Stimulated activated CD8-positive, alpha-beta memory T cell treated with anti-CD3 and anti-CD28 coated beads, Interleukin-15, amount 100 ng/mL, for 48 hours (primary cell): ENCODE measurements at regions not wholly inside any gene's neighbourhood (a gene's known extent, or its start where the extent isn't known, plus 50 kb on each side); places are given as distances from the start of the nearest gene placed in this dataset.
"Not testable (repeated sequence)": the region's sequence is repeated elsewhere in the genome, so short reads cannot be mapped to it uniquely, and the experiment has no call there.

Source experiments
- DNase-seq, 2 donors: peaks; one replicate each; pipeline ENCODE4 v3.0.0-alpha.2; 2020; ENCODE audit warnings: low read depth in 2 of 2

- no peak for DNase-seq
These were observed 942.2 kb downstream of the CNTNAP5 start for GRCh38 chr2:124967325-124967724.

DNA sequence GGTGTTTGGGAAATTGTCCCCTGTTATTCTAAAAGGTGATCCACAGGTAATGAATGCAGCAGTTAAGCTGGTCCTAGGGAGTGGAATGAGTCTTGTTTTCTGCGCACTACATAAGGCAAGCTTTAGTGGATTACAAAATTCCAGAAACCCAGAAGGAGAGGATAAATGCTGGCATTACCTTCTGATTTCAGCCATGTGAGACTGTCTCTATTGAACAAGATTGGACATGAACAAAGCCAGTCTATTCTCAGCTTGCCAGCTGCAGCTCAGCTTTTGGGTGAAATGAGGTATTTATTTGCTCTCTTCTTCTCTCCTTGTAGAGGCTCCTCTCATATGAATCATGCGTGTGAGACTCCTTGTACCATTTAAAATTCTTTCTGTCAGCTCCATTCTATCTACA lies 944.9 kb downstream of the CNTNAP5 start:
- no peak for DNase-seq

DNA sequence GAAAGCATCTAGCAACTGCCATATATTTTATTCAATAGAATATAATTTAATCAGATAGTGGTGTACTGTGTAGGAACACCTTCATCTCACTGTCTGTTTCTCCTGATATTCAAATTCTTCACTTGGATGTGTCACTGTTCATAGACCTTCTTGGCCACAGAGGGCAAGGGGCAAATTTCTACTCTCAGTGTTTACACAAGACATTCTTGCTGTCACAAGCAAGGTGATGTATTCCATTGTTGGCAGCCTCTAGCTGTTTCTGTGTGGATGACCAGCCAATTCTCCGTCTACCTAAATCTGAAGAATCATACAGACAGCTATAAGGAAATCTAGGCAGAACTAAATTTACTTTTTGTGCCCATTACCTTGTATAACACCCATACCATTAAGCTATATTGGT lies 948.3 kb downstream of the CNTNAP5 start:
- DNase-seq: no peak

- DNase-seq: no peak
These were observed 950.1 kb downstream of the CNTNAP5 start for GRCh38 chr2:124975224-124975623.

- no peak for DNase-seq
These were observed 950.6 kb downstream of the CNTNAP5 start for GRCh38 chr2:124975648-124976047.

DNA sequence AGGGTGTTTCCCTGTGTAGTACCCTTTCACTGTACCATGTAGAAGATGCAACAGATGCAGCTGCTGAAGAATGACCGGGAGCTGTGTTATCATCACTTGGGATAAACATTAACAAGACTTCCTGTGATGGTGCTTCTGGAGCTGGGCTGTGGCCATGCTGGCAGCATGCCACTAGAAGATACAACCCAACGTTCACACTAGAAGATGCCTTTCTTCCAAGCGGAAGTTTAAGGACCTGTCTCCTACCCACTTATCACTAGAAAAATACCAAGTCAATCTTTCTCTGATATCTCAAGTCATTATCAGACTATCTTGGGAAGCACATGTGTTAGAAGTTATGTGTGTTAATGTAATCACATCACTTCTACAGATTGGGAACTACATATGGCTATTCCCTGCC lies 953.5 kb downstream of the CNTNAP5 start:
- no peak for DNase-seq

DNA sequence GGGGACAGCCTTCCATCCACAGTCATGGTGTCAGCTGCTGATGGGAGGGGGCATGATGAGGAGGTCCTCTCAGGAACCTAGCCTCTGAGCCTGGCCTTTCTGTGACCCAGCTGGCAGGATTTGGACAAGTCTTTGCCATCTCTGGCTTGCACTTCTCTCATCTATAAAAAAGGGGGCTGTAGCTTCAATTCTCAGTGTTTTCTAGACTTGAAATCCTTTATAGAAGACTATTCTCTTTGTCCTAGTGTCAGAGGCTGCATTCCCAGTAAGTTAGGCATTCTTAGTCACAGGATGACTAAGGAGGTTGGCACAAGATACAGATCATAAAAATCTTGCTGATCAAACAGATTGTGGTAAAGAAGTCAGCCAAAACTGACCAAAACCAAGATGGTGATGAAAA lies 958.5 kb downstream of the CNTNAP5 start:
- no peak for DNase-seq

DNA sequence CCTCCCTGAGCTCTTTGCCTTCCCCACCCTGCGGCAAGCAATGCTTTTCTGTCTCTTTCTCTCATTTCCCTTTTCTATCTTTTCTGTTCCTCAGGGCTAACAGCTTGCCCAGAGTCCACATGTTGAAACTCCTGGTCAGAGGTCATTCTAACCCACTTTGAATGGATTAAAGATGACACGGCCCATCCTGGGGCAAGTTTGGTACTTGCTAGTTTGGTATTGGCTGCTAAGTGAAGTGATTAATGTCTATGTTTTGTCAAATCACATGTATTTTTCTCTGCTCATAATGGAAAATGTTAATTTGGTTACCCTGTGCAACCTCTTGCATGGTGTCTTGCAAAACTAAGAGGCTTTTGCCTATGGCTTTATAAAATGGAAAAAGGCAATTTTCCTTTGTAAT lies 960.2 kb downstream of the CNTNAP5 start:
- DNase-seq: no peak

GRCh38 chr2:124986136-124986535 lies 961.0 kb downstream of the CNTNAP5 start:
- no peak for DNase-seq

- not testable (repeated sequence) for DNase-seq
These were observed 961.8 kb downstream of the CNTNAP5 start for GRCh38 chr2:124986870-124987269.

GRCh38 chr2:124987436-124987835 lies 962.3 kb downstream of the CNTNAP5 start:
- not testable (repeated sequence) for DNase-seq

GRCh38 chr2:124988111-124988510 lies 963.0 kb downstream of the CNTNAP5 start:
- DNase-seq: no peak

DNA sequence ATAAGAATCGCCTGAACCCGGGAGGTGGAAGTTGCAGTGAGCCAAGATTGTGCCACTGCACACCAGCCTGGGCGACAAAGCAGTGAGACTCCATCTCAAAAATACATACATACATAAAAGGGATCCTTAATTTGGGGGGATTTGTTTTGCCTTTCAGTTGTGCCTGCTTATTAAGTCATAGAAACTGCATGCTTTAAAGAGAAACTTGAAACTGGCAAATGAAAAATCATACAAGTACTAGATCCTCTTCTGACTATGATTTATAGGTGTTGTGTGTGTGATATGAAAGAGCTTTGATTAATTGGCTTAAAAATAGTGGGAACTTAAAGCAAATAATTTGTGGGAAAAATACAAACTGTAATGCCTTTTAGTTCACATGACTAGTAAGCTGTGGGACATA lies 963.7 kb downstream of the CNTNAP5 start:
- no peak for DNase-seq

- DNase-seq: no peak
These were observed 968.7 kb downstream of the CNTNAP5 start for GRCh38 chr2:124993809-124994208.

DNA sequence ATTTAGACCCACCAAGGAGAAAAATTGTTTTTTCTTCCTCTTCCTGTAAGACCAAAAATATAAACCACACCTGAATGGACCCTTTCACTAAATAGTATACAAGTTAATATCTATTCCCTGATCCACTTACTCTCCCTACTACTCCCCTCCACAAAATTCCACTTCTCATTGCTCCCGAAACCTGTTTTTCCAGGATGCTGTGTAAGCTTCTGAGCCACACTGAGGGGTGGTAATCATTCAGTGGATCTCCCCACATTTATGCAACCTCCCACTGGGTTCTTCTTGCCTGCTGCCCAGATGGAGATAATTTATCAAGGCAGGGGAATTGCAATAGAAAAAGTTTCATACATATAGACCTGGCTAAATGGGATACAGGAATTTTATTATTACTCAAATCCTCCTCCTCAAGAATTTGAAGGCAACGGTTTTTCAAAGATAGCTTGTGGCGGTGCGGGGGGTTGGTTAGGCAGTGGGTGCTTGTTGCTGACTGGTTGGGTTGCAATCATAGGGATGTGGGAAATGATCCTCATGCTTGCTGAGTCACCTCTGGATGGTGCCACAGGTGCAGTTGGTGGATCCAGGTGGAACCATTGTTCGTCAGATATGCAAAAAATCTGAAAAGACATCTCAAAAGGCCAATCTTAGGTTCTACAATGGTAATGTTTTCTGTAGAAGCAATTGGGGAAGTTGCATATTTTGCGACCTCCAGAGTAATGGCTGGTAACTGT lies 970.3 kb downstream of the CNTNAP5 start:
- no peak for DNase-seq

- no peak for DNase-seq
These were observed 971.3 kb downstream of the CNTNAP5 start for GRCh38 chr2:124996406-124996805.

DNA sequence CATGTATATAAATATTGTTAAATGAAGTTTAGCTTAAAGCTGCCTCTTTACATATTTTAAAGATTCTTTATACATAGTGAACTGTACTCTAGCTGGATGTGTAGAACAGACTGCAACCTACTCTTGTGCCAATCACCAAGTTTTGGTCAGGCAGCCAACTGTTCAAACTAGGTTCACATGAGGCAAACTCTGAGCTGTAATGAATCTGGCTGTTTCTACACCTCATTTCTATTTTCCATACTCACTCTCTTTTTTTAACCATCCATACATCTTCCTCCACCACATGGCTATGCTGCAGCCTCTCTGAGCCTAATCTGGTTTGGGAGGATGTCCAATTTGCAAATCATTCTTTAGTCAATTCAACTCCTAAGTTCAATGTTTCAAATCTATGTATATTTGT lies 974.8 kb downstream of the CNTNAP5 start:
- DNase-seq: no peak

GRCh38 chr2:125004106-125004800 lies 979.2 kb downstream of the CNTNAP5 start:
- no peak for DNase-seq

DNA sequence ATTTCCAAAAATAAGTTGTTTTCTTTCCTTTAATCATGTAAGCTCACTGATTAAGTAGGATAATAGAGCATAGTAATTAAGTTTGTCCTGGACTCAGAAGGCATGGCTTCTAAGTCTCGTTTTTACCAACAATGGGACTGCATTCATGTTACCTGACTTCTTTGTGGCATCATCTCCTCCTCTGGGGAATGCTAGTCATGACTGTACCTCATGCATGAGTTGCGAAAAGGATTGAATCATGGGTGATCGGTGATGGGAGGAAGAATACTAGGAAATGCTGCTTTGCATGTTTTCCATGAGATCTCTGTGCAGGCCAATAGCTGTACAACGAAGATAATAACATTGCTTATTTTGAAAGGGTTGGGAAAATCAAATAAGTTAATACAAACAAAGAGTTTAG lies 981.6 kb downstream of the CNTNAP5 start:
- DNase-seq: no peak

- not testable (repeated sequence) for DNase-seq
These were observed 1003.6 kb downstream of the CNTNAP5 start for GRCh38 chr2:125028721-125029120.

DNA sequence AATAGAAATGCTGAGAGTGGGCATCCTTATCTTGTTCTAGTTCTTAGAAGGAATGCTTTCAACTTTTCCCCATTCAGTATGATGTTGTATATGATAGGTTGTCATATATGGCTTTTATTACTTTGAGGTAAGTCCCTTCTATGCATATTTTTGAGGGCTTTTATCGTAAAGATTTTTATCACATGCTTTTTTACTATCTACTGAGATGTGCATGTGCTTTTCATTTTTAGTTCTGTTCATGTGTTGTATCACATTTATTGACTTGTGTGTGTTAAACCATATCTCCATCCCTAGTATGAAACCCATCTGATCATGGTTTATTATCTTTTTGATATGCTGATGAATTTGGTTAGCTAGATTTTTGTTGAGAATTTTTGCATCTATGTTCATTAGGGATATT lies 1008.8 kb downstream of the CNTNAP5 start:
- DNase-seq: no peak

- DNase-seq: no peak
These were observed 1012.1 kb downstream of the CNTNAP5 start for GRCh38 chr2:125037135-125037653.

DNA sequence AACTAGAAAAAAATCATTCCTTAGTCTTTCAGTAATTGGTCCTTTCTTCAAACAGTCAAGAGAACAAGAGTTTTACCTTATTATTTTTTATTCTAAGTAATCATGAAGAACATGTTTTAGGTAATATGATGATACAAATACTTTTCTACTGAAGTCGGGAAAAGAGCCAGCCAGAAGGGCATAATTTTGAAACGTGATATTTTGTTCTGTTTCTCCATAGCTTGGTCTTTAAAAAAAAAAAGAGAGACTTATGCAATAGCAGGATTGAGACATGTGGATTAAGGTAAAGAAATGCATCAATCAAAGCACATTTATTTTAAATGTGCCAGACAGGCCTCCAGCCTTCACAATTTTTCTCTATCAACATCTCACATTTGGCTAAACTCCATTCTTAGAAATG lies 1016.8 kb downstream of the CNTNAP5 start:
- DNase-seq: no peak
